Endothelial cell (in vitro differentiated cells): ENCODE measurements at regions not wholly inside any gene's neighbourhood (a gene's known extent, or its start where the extent isn't known, plus 50 kb on each side); places are given as distances from the start of the nearest gene placed in this dataset.

Source experiments
- DNase-seq: peaks from one replicate; pipeline ENCODE4 v3.0.0; 2021; ENCODE audit warnings: low spot score
- H3K27ac Mint-ChIP-seq: one replicate; pipeline ENCODE4 v1.8.0; 2021; ENCODE audit warnings: mixed read lengths, inconsistent platforms; ENCODE audit not compliant: unreplicated experiment
- H3K27me3 Mint-ChIP-seq: one replicate; pipeline ENCODE4 v1.8.0; 2021; ENCODE audit warnings: mild to moderate bottlenecking, moderate library complexity, mixed read lengths, inconsistent platforms; ENCODE audit not compliant: unreplicated experiment
- H3K36me3 Mint-ChIP-seq: one replicate; pipeline ENCODE4 v1.8.0; 2021; ENCODE audit warnings: mild to moderate bottlenecking, low read depth, mixed read lengths, inconsistent platforms; ENCODE audit not compliant: unreplicated experiment
- H3K4me1 Mint-ChIP-seq: one replicate; pipeline ENCODE4 v1.8.0; 2021; ENCODE audit warnings: mild to moderate bottlenecking, mixed read lengths, inconsistent platforms; ENCODE audit not compliant: unreplicated experiment
- H3K4me3 Mint-ChIP-seq: one replicate; pipeline ENCODE4 v1.8.0; 2021; ENCODE audit warnings: mild to moderate bottlenecking, mixed read lengths, inconsistent platforms; ENCODE audit not compliant: unreplicated experiment
- H3K9me3 Mint-ChIP-seq: one replicate; pipeline ENCODE4 v1.8.0; 2021; ENCODE audit warnings: mixed read lengths, inconsistent platforms; ENCODE audit not compliant: unreplicated experiment
- TF ChIP-seq, protein P1 (sequence below): fragments of 200-600 bp; sonication (generic); IDR thresholded peaks from one replicate; pipeline ENCODE4 v1.5.0; 2021; ENCODE audit warnings: antibody characterized with exemption; ENCODE audit not compliant: unreplicated experiment

- DNase-seq: no peak
Measured at GRCh38 chr2:128413014-128413717, 94.5 kb upstream of the HS6ST1 start.

GRCh38 chr2:128413718-128414341 lies 95.2 kb upstream of the HS6ST1 start:
- no peak overlapping the region for H3K27ac Mint-ChIP-seq
- H3K4me1 Mint-ChIP-seq: peaks cover 5% of the 10 kb centered on the region
- H3K4me3 Mint-ChIP-seq: no peak overlapping the region
- no peaks in the 10 kb centered on the region for H3K9me3 Mint-ChIP-seq
- H3K27me3 Mint-ChIP-seq: peaks cover 11% of the 10 kb centered on the region
- no peaks in the 10 kb centered on the region for H3K36me3 Mint-ChIP-seq
- TF ChIP-seq, protein P1, sequence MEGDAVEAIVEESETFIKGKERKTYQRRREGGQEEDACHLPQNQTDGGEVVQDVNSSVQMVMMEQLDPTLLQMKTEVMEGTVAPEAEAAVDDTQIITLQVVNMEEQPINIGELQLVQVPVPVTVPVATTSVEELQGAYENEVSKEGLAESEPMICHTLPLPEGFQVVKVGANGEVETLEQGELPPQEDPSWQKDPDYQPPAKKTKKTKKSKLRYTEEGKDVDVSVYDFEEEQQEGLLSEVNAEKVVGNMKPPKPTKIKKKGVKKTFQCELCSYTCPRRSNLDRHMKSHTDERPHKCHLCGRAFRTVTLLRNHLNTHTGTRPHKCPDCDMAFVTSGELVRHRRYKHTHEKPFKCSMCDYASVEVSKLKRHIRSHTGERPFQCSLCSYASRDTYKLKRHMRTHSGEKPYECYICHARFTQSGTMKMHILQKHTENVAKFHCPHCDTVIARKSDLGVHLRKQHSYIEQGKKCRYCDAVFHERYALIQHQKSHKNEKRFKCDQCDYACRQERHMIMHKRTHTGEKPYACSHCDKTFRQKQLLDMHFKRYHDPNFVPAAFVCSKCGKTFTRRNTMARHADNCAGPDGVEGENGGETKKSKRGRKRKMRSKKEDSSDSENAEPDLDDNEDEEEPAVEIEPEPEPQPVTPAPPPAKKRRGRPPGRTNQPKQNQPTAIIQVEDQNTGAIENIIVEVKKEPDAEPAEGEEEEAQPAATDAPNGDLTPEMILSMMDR: no peak
- DNase-seq: no peak

More at GRCh38 chr2:128413014-128413717, 94.5 kb upstream of the HS6ST1 start:
- H3K4me3 Mint-ChIP-seq: no peak overlapping the region
- H3K27me3 Mint-ChIP-seq: peaks cover 11% of the 10 kb centered on the region
- H3K36me3 Mint-ChIP-seq: no peaks in the 10 kb centered on the region
- TF ChIP-seq, protein P1: no peak
- H3K9me3 Mint-ChIP-seq: no peaks in the 10 kb centered on the region
- H3K4me1 Mint-ChIP-seq: peaks cover 11% of the 10 kb centered on the region
- H3K27ac Mint-ChIP-seq: no peak overlapping the region

GRCh38 chr2:128414351-128414750 lies 95.7 kb upstream of the HS6ST1 start:
- DNase-seq: no peak
- Mint-ChIP-seq H3K4me1 (peaks cover 2% of the 10 kb centered on the region), H3K27me3 (peaks cover 9% of the 10 kb centered on the region), H3K27ac (no peak overlapping the region), H3K4me3 (no peak overlapping the region), H3K36me3 (no peaks in the 10 kb centered on the region), H3K9me3 (peaks cover under 1% of the 10 kb centered on the region)
- TF ChIP-seq, protein P1: no peak

- no peaks in the 10 kb centered on the region for H3K4me1 Mint-ChIP-seq
- no peak overlapping the region for H3K27ac Mint-ChIP-seq
- H3K9me3 Mint-ChIP-seq: peaks cover 7% of the 10 kb centered on the region
- H3K27me3 Mint-ChIP-seq: peaks cover 13% of the 10 kb centered on the region
- no peak for DNase-seq
- peaks cover 8% of the 10 kb centered on the region for H3K36me3 Mint-ChIP-seq
- no peak overlapping the region for H3K4me3 Mint-ChIP-seq
- TF ChIP-seq, protein P1: no peak
Measured at GRCh38 chr2:128414946-128415778, 96.5 kb upstream of the HS6ST1 start.
